Right lung (tissue), 2 donors: ENCODE measurements at regions not wholly inside any gene's neighbourhood (a gene's known extent, or its start where the extent isn't known, plus 50 kb on each side); places are given as distances from the start of the nearest gene placed in this dataset.
A peak's percentile ranks its signal among the peaks of the same experiment; 100 is the strongest.

Experiments used
- DNase-seq, 2 donors: peaks; one replicate each; pipeline ENCODE4 v3.0.0-alpha.2; 2013

GRCh38 chr2:221144909-221145308, 427.2 kb downstream of the EPHA4 start:
- DNase-seq, result no peak

- DNase-seq, result no peak
Measured at GRCh38 chr2:221145396-221145795, 426.7 kb downstream of the EPHA4 start.

GRCh38 chr2:221153226-221153625, 418.9 kb downstream of the EPHA4 start:
- peak; percentile 17 to 31 for DNase-seq

GRCh38 chr2:221154176-221154575, 417.9 kb downstream of the EPHA4 start:
- DNase-seq, result no peak

- no peak for DNase-seq
Measured at GRCh38 chr2:221156062-221156734, 415.9 kb downstream of the EPHA4 start.

GRCh38 chr2:221161186-221161585, 410.9 kb downstream of the EPHA4 start:
- no peak for DNase-seq

DNA sequence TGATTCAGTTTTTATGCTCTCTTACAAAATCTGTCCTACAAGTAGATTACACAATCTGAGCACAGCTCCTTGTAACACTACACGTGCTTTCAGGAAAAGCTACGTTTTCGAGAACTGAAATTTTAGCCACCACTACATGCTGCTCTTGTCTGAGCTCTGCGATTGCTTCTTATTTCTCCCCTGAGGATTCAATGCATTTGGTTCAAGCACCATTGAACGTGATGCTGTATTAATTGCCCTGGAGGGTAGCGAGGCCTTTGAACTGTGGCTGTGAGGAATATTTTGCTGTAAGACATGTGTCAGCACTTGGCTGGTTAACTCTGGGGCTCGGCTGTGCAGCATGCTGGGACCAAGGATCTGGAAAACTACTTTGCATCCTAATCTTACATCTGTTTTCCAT, 405.8 kb downstream of the EPHA4 start:
- DNase-seq, result peak; percentile 72 to 74

GRCh38 chr2:221167561-221167960, 404.5 kb downstream of the EPHA4 start:
- no peak for DNase-seq

DNA sequence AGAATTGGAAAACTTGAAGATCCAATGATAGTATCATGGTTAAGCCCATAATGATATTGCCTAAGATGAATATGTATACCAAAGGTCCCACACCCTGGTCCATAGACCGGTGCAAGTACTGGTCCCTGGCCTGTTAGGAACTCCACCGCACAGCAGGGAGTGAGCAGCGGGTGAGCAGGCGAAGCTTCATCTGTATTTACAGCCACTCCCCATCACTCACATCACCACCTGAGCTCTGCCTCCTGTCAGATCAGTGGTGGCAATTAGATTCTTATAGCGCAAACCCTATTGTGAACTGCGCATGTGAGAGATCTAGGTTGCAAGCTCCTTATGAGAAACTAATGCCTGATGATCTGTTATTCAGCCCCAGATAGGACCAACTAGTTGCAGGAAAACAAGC, 402.4 kb downstream of the EPHA4 start:
- no peak for DNase-seq

DNA sequence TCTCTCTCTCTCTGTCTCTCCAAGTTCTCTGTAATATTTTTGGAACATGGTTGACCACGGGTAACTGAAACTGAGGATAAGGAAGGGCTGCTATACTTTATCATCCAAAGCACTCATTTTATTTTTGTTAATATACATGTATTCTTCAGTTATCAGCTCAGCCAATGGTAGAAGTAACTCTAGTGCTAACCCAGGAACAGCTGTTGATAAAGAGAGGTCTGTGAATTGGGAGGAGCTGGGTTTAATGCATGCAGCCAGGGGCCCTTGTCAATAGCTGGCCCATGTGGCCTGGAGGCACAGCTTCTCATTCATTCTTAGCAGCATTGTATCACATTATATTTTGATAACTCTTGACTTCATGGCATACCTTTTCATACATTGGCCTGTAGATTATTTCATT, 401.6 kb downstream of the EPHA4 start:
- no peak for DNase-seq

DNA sequence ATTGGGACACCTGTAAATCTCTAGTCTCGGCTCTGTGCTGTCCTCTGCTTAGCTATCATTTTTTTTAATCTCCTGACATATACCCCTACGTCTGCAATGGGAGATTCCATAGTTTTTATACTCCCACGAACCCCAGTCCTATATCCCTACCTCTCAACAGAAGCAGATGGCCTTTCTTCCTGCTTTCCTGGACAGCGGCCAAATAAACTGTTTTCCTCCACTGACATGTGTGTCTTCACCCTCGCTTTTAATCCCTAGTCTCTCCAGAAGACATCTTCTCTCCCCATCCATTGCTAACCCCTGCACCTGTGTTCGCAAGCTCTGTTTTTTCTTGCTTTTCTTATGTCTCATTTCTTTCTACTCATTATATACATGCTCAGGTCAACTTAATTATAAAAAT, 395.4 kb downstream of the EPHA4 start:
- no peak for DNase-seq

GRCh38 chr2:221178139-221178538, 394.0 kb downstream of the EPHA4 start:
- DNase-seq, result no peak

- no peak for DNase-seq
Measured at GRCh38 chr2:221186873-221187272, 385.2 kb downstream of the EPHA4 start.

- no peak for DNase-seq
Measured at GRCh38 chr2:221189431-221190067, 382.6 kb downstream of the EPHA4 start.

DNA sequence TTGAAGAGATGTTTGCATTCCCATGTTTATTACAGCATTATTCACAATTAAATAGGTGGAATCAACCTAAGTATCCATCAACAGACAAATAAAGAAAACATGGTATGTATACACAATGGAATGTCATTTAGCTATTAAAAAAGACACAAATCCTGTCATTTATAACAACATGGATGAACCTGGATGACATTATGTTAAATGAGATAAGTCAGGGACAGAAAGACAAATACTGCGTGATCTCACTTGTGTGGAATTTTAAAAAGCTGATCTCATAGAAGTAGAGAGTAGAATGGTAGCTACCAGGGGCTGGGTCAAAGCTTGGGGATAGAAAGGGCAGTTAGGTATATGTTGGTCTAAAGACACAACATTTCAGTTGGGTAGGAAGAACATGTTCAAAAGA, 376.3 kb downstream of the EPHA4 start:
- DNase-seq, result no peak

DNA sequence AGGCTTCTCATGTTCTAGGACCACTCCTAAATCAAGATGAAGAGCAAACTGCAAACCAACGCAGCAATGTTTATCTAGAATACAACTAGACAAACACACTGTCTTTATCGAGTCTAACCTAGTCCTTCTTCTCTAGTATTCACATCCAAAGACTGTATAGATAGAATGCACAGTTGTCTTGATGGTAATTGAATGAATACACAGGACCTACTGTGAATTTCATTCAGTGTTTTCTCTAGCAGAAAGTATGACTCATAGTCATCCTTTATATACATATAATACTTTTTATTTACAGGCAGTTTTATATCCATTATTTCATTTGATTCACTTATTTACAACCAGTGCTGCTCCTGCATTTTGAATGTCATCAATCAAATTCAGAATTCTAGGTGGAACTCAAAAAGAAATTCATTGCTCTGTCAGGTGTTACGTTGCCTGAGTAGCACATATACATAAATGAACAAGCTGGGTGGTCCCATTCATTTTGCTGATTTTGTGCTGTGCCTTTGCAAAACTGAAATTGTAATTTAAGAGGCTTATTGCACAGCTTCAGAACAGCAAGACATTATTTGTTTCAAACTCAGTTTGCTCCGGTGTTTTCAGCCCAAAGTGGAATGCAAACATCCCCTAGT, 374.8 kb downstream of the EPHA4 start:
- no peak for DNase-seq

DNA sequence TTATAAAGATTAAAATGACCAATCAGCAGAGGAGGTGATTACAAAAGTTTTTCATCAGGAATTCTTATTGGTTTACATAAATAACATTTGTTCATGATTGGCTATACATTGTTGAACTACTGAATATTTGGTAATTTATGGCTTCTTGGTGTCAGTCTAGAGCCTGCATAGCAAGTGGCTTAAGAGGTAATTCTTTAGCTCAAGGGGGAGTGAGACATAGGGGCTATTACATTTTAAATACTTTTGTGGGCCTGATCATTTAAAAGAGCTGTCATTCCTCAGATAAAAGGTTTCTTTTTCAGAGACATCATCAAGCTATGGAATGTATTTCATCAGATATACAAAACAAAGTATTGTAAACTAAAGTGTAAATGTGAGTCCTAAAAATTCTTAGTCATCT, 373.8 kb downstream of the EPHA4 start:
- DNase-seq, result no peak

DNA sequence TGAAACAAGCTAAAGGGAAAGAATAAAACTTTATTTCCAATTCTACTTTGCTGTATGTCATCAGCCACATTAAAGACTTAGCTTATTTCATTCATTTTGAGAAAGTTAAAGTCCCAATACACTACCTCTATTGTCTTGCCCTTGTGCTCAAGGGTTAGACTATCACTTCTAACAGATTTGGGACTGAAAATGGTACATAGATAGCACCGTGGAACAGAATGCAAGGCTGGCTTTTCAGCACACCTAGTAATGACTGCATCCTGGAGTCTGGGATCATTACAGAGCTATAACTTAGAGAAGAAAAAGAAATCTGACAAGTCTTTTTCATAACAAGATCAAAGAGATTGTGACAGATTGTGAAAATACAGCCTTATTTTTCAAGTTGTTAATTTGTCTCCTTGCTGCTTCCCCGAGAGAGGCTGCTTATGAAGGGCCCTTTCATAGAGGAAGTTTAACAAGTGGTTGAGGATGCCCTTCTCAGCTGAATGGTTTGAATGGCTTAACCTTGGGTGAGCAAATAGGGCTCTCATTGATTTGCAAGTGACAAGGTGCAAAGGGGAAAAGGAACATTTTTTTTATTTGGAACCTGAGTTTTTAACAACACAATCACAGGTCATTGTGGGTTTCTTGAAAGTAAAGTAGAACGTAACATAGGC, 371.8 kb downstream of the EPHA4 start:
- DNase-seq, result no peak

- no peak for DNase-seq
Measured at GRCh38 chr2:221202431-221202830, 369.7 kb downstream of the EPHA4 start.

- no peak for DNase-seq
Measured at GRCh38 chr2:221203125-221203524, 369.0 kb downstream of the EPHA4 start.

DNA sequence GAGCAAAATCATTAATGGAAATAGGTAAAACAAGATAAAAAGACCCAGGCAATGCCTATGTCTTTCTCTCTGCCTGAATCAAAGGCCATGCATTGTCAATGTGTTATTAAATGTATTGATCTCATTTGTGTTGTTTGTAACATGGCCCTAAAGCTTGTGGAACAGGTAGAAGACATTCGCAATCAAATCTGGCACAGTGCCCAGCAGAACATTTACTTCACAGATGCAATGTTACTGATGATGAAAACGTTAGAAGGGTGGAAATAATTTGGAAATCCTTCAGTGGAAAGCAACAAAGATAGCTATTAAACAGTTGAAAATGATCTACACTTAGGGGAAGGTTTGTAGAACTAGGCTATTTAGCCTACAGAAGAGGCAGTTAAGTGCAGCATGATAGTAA, 368.2 kb downstream of the EPHA4 start:
- no peak for DNase-seq

DNA sequence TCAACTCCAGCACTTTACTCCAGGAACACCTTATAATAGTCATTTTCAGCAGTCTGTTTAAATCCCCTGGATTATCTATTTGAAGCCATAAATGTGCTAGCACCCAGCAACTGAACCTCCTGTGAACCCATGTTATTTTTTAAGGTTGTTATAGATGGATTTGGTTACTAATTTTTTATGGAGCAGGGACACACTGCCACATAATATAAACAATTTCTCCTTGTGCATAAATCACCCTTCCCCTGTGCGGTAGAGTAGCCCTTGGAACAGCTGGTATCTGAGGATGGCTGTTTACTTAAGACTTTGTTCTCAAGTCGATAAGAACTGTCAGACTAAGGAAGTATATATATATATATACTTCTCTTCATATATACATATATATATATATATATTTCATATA, 367.4 kb downstream of the EPHA4 start:
- no peak for DNase-seq

GRCh38 chr2:221205103-221205673, 366.9 kb downstream of the EPHA4 start:
- no peak for DNase-seq
